ENCODE measurements at regions not wholly inside any gene's neighbourhood (a gene's known extent, or its start where the extent isn't known, plus 50 kb on each side); places are given as distances from the start of the nearest gene placed in this dataset.

DNA sequence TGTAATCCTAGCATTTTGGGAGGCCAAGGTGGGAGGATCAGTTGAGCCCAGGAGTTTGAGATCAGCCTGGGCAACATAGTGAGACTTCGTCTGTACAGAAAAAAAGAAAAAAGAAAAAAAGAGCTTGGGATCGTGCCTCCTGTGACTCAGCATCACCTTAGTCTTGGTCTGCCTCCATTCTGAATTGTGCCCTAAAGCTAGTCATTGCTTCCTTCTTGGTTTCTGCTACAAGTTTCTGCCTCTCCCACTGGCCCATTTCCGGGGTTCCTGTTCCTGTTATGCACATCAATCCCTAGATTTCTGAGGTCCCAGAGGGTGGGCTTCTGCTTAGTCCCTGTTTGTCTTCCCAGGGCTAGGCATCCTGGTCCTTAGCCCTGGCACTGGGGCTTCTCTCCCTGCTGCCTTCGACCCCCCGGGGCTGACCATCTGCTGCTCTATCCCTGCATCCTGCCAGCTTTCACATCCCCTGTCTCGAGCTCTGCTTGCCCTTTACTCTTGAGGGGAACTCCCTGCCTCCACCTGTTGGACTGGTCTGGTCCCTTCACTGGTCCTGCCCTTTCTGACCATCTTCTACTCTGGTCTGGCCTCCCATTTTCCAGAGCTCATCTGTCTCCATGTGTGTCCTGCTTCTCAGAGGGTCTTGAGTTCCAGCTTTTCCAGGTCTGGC lies 77.5 kb upstream of the ESR1 start:
- no TSS peak for BruUV-seq (replicated peaks)
- intact Hi-C loops (cut with micrococcal nuclease; ENCODE audit: unreplicated experiment) = no loop called here
- H3K27ac ChIP-seq (ENCODE audit: low read depth, low read length, poor library complexity, severe bottlenecking) = no peak overlapping the region

DNA sequence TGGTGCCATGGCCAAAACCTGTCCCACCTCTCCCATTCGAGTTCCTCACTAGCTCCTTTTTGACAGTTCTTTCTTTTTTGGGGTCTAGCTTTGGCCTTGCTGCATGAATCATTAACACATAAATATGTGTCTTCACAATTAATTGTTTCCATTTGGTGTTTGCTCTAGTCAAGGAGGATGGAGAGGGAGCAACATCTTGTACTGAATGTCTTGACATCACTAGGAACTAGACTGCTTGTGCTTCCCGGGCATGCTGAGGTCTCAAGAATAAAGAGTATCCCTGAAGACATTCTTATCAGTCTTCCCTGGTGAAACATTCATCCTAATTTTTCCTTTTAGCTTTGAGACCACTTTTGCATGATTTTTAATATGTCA lies 77.0 kb upstream of the ESR1 start:
- Histone ChIP-seq H2AFZ (ENCODE audit: low read length) (no peak overlapping the region), H3K9me2 (ENCODE audit: insufficient read depth, low read length) (no peaks in the 10 kb centered on the region), H3K4me1 (ENCODE audit: insufficient read depth, low read length, poor library complexity, severe bottlenecking) (no peaks in the 10 kb centered on the region), H3K4me2 (ENCODE audit: low read length) (no peak overlapping the region), H3K36me3 (ENCODE audit: insufficient read depth, low read length) (no peaks in the 10 kb centered on the region), H3K79me2 (ENCODE audit: insufficient read depth, low read depth, low read length) (no peaks in the 10 kb centered on the region), H3K9me3 (ENCODE audit: low read length) (no peaks in the 10 kb centered on the region), H3K4me3 (ENCODE audit: low read depth, low read length, poor library complexity, severe bottlenecking) (no peak overlapping the region), H3K27ac (ENCODE audit: low read depth, low read length, poor library complexity, severe bottlenecking) (no peak overlapping the region), H4K20me1 (ENCODE audit: insufficient read depth, low read length) (no peaks in the 10 kb centered on the region)
- no peak for DNase-seq (ENCODE audit: low spot score)
- intact Hi-C loops (cut with micrococcal nuclease; ENCODE audit: unreplicated experiment) = no loop called here
- no TSS peak for BruUV-seq (replicated peaks)
- TF ChIP-seq, protein P1, sequence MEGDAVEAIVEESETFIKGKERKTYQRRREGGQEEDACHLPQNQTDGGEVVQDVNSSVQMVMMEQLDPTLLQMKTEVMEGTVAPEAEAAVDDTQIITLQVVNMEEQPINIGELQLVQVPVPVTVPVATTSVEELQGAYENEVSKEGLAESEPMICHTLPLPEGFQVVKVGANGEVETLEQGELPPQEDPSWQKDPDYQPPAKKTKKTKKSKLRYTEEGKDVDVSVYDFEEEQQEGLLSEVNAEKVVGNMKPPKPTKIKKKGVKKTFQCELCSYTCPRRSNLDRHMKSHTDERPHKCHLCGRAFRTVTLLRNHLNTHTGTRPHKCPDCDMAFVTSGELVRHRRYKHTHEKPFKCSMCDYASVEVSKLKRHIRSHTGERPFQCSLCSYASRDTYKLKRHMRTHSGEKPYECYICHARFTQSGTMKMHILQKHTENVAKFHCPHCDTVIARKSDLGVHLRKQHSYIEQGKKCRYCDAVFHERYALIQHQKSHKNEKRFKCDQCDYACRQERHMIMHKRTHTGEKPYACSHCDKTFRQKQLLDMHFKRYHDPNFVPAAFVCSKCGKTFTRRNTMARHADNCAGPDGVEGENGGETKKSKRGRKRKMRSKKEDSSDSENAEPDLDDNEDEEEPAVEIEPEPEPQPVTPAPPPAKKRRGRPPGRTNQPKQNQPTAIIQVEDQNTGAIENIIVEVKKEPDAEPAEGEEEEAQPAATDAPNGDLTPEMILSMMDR (conservative IDR thresholded peaks at IDR 0.05; ENCODE audit: low read length) = no peak
- TF ChIP-seq EZH2phosphoT487 (IDR thresholded peaks at IDR 0.05; ENCODE audit: borderline replicate concordance, low read depth, low read length) = no peak
- CTCF ChIA-PET (ENCODE audit: unreplicated experiment) = no interaction called here
- POLR2A ChIA-PET = no interaction called here

More for the DNA sequence above, 77.5 kb upstream of the ESR1 start:
- Histone ChIP-seq H3K4me2 (ENCODE audit: low read length) (no peak overlapping the region), H3K4me3 (ENCODE audit: low read depth, low read length, poor library complexity, severe bottlenecking) (no peak overlapping the region), H4K20me1 (ENCODE audit: insufficient read depth, low read length) (no peaks in the 10 kb centered on the region), H2AFZ (ENCODE audit: low read length) (no peak overlapping the region), H3K79me2 (ENCODE audit: insufficient read depth, low read depth, low read length) (no peaks in the 10 kb centered on the region), H3K4me1 (ENCODE audit: insufficient read depth, low read length, poor library complexity, severe bottlenecking) (no peaks in the 10 kb centered on the region), H3K36me3 (ENCODE audit: insufficient read depth, low read length) (no peaks in the 10 kb centered on the region), H3K9me3 (ENCODE audit: low read length) (no peaks in the 10 kb centered on the region), H3K9me2 (ENCODE audit: insufficient read depth, low read length) (no peaks in the 10 kb centered on the region)
- POLR2A ChIA-PET = interaction anchor here (1.3 kb wide), 1 partner anchor 13 kb away, joined by 3 read pairs; no protein-coding TSS in a partner anchor
- DNase-seq (ENCODE audit: low spot score) = no peak
- TF ChIP-seq, protein P1 (conservative IDR thresholded peaks at IDR 0.05; ENCODE audit: low read length) = no peak
- no peak for TF ChIP-seq EZH2phosphoT487 (IDR thresholded peaks at IDR 0.05; ENCODE audit: borderline replicate concordance, low read depth, low read length)
- CTCF ChIA-PET (ENCODE audit: unreplicated experiment) = no interaction called here

DNA sequence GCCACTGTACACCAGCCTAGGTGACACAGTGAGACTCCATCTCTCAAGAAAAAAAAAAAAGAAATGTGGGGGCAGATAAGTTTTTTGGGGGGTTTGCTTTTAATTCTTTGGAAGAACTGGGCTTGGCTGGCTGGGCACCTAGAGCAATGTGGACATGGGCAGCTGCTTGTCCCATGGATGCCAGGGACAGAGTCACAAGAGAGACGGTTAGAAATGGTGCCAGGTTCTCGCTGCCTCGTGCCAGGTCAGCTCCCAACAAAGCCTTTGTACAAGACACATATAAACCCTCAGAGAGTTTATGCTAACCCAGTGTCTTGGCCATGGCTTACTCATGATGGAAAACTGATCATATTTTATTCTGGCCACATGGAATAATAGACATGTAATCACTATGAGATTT lies 76.2 kb upstream of the ESR1 start:
- Histone ChIP-seq H4K20me1 (ENCODE audit: insufficient read depth, low read length) (no peaks in the 10 kb centered on the region), H3K27ac (ENCODE audit: low read depth, low read length, poor library complexity, severe bottlenecking) (no peak overlapping the region), H3K4me3 (ENCODE audit: low read depth, low read length, poor library complexity, severe bottlenecking) (no peak overlapping the region), H2AFZ (ENCODE audit: low read length) (no peak overlapping the region), H3K36me3 (ENCODE audit: insufficient read depth, low read length) (no peaks in the 10 kb centered on the region), H3K9me2 (ENCODE audit: insufficient read depth, low read length) (no peaks in the 10 kb centered on the region), H3K4me1 (ENCODE audit: insufficient read depth, low read length, poor library complexity, severe bottlenecking) (no peaks in the 10 kb centered on the region), H3K4me2 (ENCODE audit: low read length) (no peak overlapping the region), H3K79me2 (ENCODE audit: insufficient read depth, low read depth, low read length) (no peaks in the 10 kb centered on the region), H3K9me3 (ENCODE audit: low read length) (no peaks in the 10 kb centered on the region)
- no peak for DNase-seq (ENCODE audit: low spot score)
- ChIA-PET CTCF (ENCODE audit: unreplicated experiment) (no interaction called here), POLR2A (no interaction called here)
- no TSS peak for BruUV-seq (replicated peaks)
- intact Hi-C loops (cut with micrococcal nuclease; ENCODE audit: unreplicated experiment) = no loop called here
- TF ChIP-seq EZH2phosphoT487 (IDR thresholded peaks at IDR 0.05; ENCODE audit: borderline replicate concordance, low read depth, low read length) = no peak
- TF ChIP-seq, protein P1 (conservative IDR thresholded peaks at IDR 0.05; ENCODE audit: low read length) = no peak

All from OCI-LY7 (cell line).